HepG2 (cell line): ENCODE measurements at regions not wholly inside any gene's neighbourhood (a gene's known extent, or its start where the extent isn't known, plus 50 kb on each side); places are given as distances from the start of the nearest gene placed in this dataset.

Experiments used
- ATAC-seq: fragments of 200-7000 bp; cut with Tn5 transposase; 3 replicates; pipeline ENCODE4 v1.9.1; 2020; ENCODE audit warnings: mild to moderate bottlenecking, moderate library complexity
- BruUV-seq: library from RNA; stranded (reverse); fragments of 400-500 nt; replicated peaks from 2 replicates; lab custom pipeline; 2021; lab: Mats Ljungman, UMichigan
- CTCF ChIA-PET: fragments of 300-600 bp; formaldehyde crosslinking; extraction: SDS; loops from one replicate; lab custom pipeline; 2021; ENCODE audit warnings: low total read pairs, inconsistent platforms, low intra/inter-chr PET ratio; lab: Yijun Ruan, JAX
- POLR2A ChIA-PET: fragments of 350-600 bp; sonication (Branson Sonifier 250); formaldehyde crosslinking; loops from one replicate; lab custom pipeline; 2020; ENCODE audit warnings: antibody characterized with exemption, inconsistent platforms; lab: Yijun Ruan, JAX
- DNase-seq: peaks from one replicate; pipeline ENCODE4 v3.0.0-alpha.2; 2015; ENCODE audit warnings: low spot score
- FAIRE-seq: peaks from 3 replicates; lab custom pipeline; 2011; peaks lifted over from hg19 to GRCh38; lab: Jason Lieb, UNC
- H2AFZ ChIP-seq: one replicate; pipeline ENCODE4 v1.6.1; 2011; ENCODE audit warnings: low read length, inconsistent platforms
- H3K27ac ChIP-seq: fragments of 300-600 bp; 3 replicates; pipeline ENCODE4 v1.8.0; 2011; ENCODE audit warnings: mixed run types, mild to moderate bottlenecking, mixed read lengths, low read length, inconsistent platforms; ENCODE audit not compliant: insufficient read depth; ENCODE audit errors: extremely low read length
- H3K27me3 ChIP-seq, 2 experiments: fragments of 200-600 bp in 1 of 2; 2 replicates in 1 of 2; 3 replicates in 1 of 2; pipeline versions ENCODE4 v1.6.0 to v1.8.0; 2011; ENCODE audit warnings: low read length in 2 of 2, mild to moderate bottlenecking in 2 of 2, moderate library complexity in 2 of 2, inconsistent platforms in 1 of 2; ENCODE audit not compliant: insufficient read depth in 2 of 2, control insufficient read depth in 1 of 2
- H3K36me3 ChIP-seq, 2 experiments: fragments of 200-600 bp in 1 of 2; replicated peaks in 1 of 2; 2 replicates in 1 of 2; 3 replicates in 1 of 2; pipeline versions ENCODE4 v1.5.1 to v1.8.0; 2011; ENCODE audit warnings: low read length in 2 of 2, inconsistent platforms in 1 of 2; ENCODE audit not compliant: insufficient read depth in 2 of 2, control insufficient read depth in 1 of 2
- H3K4me1 ChIP-seq: 2 replicates; pipeline ENCODE4 v1.5.1; 2012; ENCODE audit warnings: low read length, inconsistent platforms; ENCODE audit not compliant: insufficient read depth
- H3K4me2 ChIP-seq: 2 replicates; pipeline ENCODE4 v1.6.0; 2011; ENCODE audit warnings: low read depth, low read length, inconsistent platforms
- H3K4me3 ChIP-seq, 3 experiments: fragments of 200-600 bp in 1 of 3; sonication (generic), shearing (Covaris generic) in 1 of 3; replicated peaks in 1 of 3; 2 replicates each; pipeline ENCODE4 v1.5.1; 2011 to 2016; ENCODE audit warnings: low read length in 3 of 3, inconsistent platforms in 2 of 3, low read depth in 2 of 3, mild to moderate bottlenecking in 2 of 3, control low read depth in 1 of 3, mixed read lengths in 1 of 3; ENCODE audit not compliant: insufficient read depth in 1 of 3
- H3K79me2 ChIP-seq: one replicate; pipeline ENCODE4 v1.6.1; 2011; ENCODE audit warnings: low read length, inconsistent platforms; ENCODE audit not compliant: insufficient read depth
- H3K9ac ChIP-seq: 2 replicates; pipeline ENCODE4 v1.6.0; 2011; ENCODE audit warnings: mild to moderate bottlenecking, low read depth, low read length, inconsistent platforms; ENCODE audit not compliant: insufficient read depth
- H3K9me3 ChIP-seq: 2 replicates; pipeline ENCODE4 v1.5.1; 2012; ENCODE audit warnings: mild to moderate bottlenecking, low read length
- H4K20me1 ChIP-seq: 2 replicates; pipeline ENCODE4 v1.6.0; 2011; ENCODE audit warnings: inconsistent platforms, mild to moderate bottlenecking, low read length, moderate library complexity; ENCODE audit not compliant: insufficient read depth
- ARID5B ChIP-seq: IDR thresholded peaks from 2 replicates; pipeline ENCODE4 v1.4.0; 2020; ENCODE audit warnings: mild to moderate bottlenecking, missing genetic modification reagents
- BCL6 ChIP-seq: IDR thresholded peaks from 2 replicates; pipeline ENCODE4 v1.6.1; 2016; ENCODE audit warnings: missing genetic modification reagents, missing compliant biosample characterization
- ELK4 ChIP-seq: sonication (generic); formaldehyde crosslinking; IDR thresholded peaks from 2 replicates; pipeline ENCODE4 v1.9.0; 2021; ENCODE audit warnings: missing genetic modification reagents, borderline replicate concordance
- GABPB1 ChIP-seq: IDR thresholded peaks from 2 replicates; pipeline ENCODE4 v1.6.1; 2016; ENCODE audit warnings: mild to moderate bottlenecking, missing genetic modification reagents, moderate library complexity, missing compliant biosample characterization
- HINFP ChIP-seq: sonication (generic); formaldehyde crosslinking; IDR thresholded peaks from 2 replicates; pipeline ENCODE4 v1.4.0; 2020; ENCODE audit warnings: low read depth, mild to moderate bottlenecking, missing genetic modification reagents
- IKZF1 ChIP-seq: fragments of 450-650 bp; IDR thresholded peaks from 2 replicates; pipeline ENCODE4 v1.7.1; 2016
- KDM2A ChIP-seq: sonication (generic); formaldehyde crosslinking; IDR thresholded peaks from 2 replicates; pipeline ENCODE4 v1.4.0; 2020; ENCODE audit warnings: low read depth, missing genetic modification reagents, borderline replicate concordance
- KMT2B ChIP-seq: IDR thresholded peaks from 2 replicates; pipeline ENCODE4 v1.6.1; 2016; ENCODE audit warnings: missing genetic modification reagents, missing compliant biosample characterization
- MED13 ChIP-seq: sonication (generic); formaldehyde crosslinking; IDR thresholded peaks from 2 replicates; pipeline ENCODE4 v1.5.0; 2020; ENCODE audit warnings: missing genetic modification reagents
- NCOA2 ChIP-seq: sonication (generic); formaldehyde crosslinking; IDR thresholded peaks from 2 replicates; pipeline ENCODE4 v1.8.0; 2022; ENCODE audit warnings: inconsistent platforms
- PTBP1 ChIP-seq: fragments of 200-400 bp; formaldehyde crosslinking; IDR thresholded peaks from 2 replicates; pipeline ENCODE4 v1.6.1; 2018; ENCODE audit warnings: low read length, low read depth; ENCODE audit not compliant: poor library complexity, severe bottlenecking
- TBP ChIP-seq: sonication (generic); formaldehyde crosslinking; IDR thresholded peaks from 2 replicates; pipeline ENCODE4 v1.5.0; 2020; ENCODE audit warnings: missing genetic modification reagents
- ZBTB14 ChIP-seq: sonication (generic); formaldehyde crosslinking; IDR thresholded peaks from 2 replicates; pipeline ENCODE4 v1.4.0; 2020; ENCODE audit warnings: missing genetic modification reagents
- ZBTB34 ChIP-seq: sonication (generic); formaldehyde crosslinking; IDR thresholded peaks from 2 replicates; pipeline ENCODE4 v1.8.0; 2022; ENCODE audit warnings: mild to moderate bottlenecking, missing genetic modification reagents
- ZNF709 ChIP-seq: sonication (generic); formaldehyde crosslinking; IDR thresholded peaks from 2 replicates; pipeline ENCODE4 v1.5.0; 2020; ENCODE audit warnings: mild to moderate bottlenecking, missing genetic modification reagents
- ZNF749 ChIP-seq: sonication (generic); formaldehyde crosslinking; IDR thresholded peaks from 2 replicates; pipeline ENCODE4 v1.8.0; 2022; ENCODE audit warnings: mild to moderate bottlenecking, missing genetic modification reagents, moderate library complexity, borderline replicate concordance
- WGBS: methylation state at CpG from one replicate; pipeline ENCODE4 v1.1.6; 2017; ENCODE audit warnings: low lambda C conversion rate; 5-methylcytosine and 5-hydroxymethylcytosine counted together
- in situ Hi-C: cut with HindIII; loops from 2 replicates; pipeline ENCODE4 v1.10.0; 2017; ENCODE audit warnings: low pct_unique_long_range_greater_than_20kb; ENCODE audit not compliant: extremely low pct_ligation_motif_present
- intact Hi-C: fragments of 100-400 bp; cut with micrococcal nuclease; formaldehyde crosslinking; loops from one replicate; pipeline ENCODE4 v1.10.0; 2022; ENCODE audit not compliant: unreplicated experiment

- 30% methylated on average over 7 of the region's 7 CpGs for WGBS
- H2AFZ ChIP-seq, result no peak overlapping the region
- intact Hi-C loops, result no loop called here
- H3K27me3 ChIP-seq, result no peaks in the 10 kb centered on the region
- in situ Hi-C loops, result no loop called here
- H3K9me3 ChIP-seq, result no peaks in the 10 kb centered on the region
- TF ChIP-seq ZNF709 (CRISPR knock-in tag) (no peak), GABPB1 (CRISPR knock-in tag) (no peak), KDM2A (CRISPR knock-in tag) (no peak), MED13 (no peak), TBP (no peak), NCOA2 (CRISPR knock-in tag) (no peak), IKZF1 (no peak), ARID5B (CRISPR knock-in tag) (no peak), ZBTB14 (CRISPR knock-in tag) (no peak), ZNF749 (CRISPR knock-in tag) (no peak), HINFP (CRISPR knock-in tag) (no peak), ZBTB34 (CRISPR knock-in tag) (no peak), KMT2B (CRISPR knock-in tag) (no peak), ELK4 (CRISPR knock-in tag) (no peak), PTBP1 (no peak), BCL6 (CRISPR knock-in tag) (no peak)
- no peak overlapping the region for H3K4me3 ChIP-seq
- ChIA-PET POLR2A (no interaction called here), CTCF (no interaction called here)
- H3K79me2 ChIP-seq, result no peaks in the 10 kb centered on the region
- H3K4me2 ChIP-seq, result no peak overlapping the region
- no peaks in the 10 kb centered on the region for H4K20me1 ChIP-seq
- H3K36me3 ChIP-seq, result no peaks in the 10 kb centered on the region
- DNase-seq (no peak), ATAC-seq (no peak), FAIRE-seq (no peak)
- no peak overlapping the region for H3K9ac ChIP-seq
- H3K27ac ChIP-seq, result no peak overlapping the region
- H3K4me1 ChIP-seq, result no peaks in the 10 kb centered on the region
- BruUV-seq, result no TSS peak
Observed at GRCh38 chr13:80141123-80141849, 199.6 kb downstream of the SPRY2 start.
